Glomerular endothelial cell (primary cell): ENCODE measurements at regions not wholly inside any gene's neighbourhood (a gene's known extent, or its start where the extent isn't known, plus 50 kb on each side); places are given as distances from the start of the nearest gene placed in this dataset.
"Not testable (repeated sequence)": the region's sequence is repeated elsewhere in the genome, so short reads cannot be mapped to it uniquely, and the experiment has no call there.

Source experiments
- DNase-seq: peaks from one replicate; pipeline ENCODE4 v3.0.0-alpha.2; 2011; ENCODE audit warnings: low read depth, low spot score; ENCODE audit errors: extremely low read depth

DNA sequence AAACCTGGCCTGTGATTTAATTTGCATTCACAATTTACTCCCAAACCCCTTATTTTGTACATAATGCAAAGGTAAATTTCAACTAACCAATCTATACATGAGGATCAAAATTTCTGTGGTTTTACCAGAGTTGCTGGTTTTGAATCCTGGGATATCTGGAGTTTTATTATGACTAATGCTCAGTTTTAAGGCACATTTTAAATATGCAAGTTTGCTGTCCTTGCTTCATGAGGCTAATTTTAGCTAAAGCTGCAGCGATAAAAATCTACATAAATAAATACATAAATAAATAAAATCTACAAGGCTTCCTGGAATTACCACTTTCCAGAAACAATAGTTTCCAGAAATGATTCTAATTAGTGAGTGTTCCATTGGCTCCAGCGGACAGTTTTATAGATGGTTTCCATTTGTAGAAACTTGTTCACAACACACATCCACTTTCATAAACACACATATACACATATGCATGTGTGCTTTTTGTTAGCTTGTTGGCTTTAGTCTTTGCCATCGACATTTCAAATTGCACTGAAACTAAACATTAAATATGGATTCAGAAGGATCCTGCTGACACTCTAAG, 339.5 kb upstream of the NRP1 start:
- no peak for DNase-seq

DNA sequence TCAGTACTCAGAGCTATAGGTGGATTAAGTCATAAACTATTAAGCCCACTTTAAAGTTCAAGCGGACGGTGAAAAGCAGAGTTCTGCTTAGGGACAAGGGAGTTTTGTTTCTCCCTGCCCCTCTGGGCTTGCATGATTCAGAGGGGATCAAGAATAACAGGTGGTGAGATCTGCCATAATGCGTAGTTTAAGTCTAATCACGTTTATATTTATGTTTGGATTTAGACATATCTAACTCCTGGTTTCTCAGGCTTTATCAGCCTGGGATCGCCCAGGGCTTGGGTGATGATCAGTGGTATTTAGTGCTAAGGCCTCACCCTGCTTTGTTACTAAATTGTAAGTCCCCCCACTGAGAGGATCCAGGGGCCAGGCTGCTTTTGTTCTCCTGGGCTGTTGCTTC, 335.4 kb upstream of the NRP1 start:
- DNase-seq, result no peak

DNA sequence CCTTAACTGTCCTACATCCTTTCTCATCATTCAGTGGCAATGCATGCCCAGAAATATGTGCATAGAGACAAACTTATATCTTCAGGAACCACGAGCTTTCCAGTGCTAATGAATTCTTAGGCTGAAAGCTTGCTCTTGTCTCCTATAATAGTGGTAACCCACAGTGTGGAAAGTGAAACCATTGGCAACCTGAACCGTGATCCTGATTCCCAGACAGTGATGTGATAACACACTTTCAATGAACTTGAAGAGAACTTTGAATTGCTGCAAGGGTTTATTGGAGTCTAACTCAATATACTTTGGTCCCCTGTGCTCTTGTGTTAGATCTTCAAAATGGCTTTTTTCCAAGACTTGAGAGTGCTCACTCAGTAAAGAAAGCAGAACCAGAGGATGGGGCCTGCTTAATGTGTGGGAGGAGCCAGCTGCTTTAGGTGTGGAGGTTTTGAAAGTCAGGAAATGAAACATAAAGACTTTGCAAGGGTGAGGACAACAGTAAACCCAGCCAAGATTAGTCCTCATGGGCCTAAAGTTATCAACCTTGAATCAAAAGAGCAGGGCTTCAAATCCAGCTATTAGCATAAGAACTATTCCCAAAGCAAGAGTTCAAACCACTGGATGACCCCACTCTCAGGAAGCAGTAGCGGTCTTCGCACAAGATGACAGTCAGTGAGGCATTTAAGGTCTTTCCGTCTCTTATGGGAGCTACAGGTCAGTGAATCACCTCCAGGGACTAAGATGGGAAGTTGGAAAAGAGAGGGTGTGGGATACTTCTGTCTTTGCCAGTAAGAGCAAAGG, 332.4 kb upstream of the NRP1 start:
- DNase-seq, result no peak

DNA sequence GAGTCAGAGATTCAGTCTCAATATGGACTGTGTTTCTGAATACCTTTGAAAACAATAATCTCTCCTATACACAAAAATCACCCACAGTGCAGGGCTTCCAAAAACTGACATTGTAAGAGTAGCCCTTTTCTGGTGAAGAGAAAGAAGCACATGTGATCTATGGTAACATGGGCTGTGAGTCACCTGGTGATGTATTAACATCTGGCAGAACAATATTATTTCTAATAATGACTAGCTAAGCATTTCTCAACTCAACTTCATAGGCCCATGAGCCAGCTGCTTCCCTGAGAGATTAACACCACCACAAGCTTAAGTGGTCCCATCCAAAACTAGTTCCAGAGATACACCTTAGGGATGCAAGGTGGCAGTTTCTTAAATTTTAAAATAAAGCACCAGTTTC, 331.0 kb upstream of the NRP1 start:
- DNase-seq, result no peak

DNA sequence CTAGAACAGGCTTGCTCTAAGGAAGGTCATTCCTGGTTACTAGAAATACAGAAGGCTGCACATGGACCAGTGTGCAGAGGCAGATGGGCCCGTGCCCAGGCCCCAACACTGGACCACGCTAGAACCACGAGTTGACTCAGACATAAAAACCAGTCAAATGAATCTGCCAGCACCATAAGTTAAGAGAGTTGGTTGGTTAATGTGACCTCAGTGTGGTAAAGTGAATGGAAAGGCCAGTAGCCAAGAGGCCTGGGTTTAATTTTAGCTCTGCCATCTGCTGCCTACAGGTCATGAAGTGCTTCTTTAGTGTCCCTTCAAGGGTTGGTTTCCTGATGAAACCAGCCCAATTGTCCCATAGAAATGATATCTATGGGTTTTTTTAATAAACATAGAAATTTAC, 329.6 kb upstream of the NRP1 start:
- DNase-seq, result no peak

DNA sequence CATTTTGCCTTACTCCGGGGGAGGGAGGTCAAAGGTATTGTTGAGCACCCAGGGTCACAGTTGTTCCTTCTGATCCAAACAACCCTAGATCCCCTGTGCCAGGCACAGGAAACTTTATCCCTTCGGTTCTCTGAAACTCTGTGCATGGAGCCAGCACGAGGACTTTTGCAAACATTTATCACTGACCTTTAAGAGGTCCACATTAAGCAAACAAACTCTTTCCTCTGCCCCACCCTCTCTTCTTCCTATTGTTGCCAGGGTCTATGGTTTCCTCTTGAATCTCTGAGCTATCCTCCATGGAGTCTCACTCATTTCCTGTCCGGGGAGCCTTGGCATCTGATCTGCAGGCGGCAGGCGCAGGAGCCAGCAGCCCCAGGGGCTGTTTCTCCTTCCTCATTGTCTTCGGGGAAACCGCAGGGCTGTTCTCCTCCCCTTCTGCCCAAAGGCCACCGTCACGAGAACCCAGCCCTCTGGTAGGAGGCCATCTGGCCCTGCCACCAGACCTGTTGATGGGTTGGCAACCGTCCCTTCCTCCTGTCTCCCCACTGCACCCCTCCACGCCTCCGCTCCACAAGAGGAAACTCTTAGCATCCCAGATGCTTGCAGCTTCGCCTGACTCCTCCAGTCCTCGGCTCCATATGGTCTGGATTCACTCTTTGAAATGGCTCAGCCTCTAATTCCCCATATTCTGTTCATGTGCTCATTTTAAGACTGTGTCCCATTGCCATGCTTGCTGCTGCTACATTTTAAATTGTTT, 327.3 kb upstream of the NRP1 start:
- DNase-seq, result no peak

DNA sequence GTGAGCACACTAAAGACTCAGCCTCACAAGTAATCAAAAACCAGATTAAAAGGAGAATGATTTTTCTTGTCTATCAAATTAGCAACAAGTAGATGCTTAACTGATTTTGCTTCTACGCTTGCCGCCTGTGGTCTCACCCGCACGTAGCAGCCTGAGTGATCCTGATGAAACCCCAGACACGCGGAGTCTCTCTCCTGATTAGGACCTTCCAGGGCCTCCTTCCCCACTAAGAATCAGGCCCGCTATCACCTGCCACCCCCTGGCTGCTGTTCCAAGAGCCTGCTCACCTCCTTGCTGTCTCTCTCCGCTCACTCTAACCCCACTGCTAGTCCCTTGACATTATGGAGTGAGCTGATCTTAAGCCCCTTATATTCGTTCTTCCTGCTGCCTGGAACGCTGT, 325.9 kb upstream of the NRP1 start:
- DNase-seq, result no peak

DNA sequence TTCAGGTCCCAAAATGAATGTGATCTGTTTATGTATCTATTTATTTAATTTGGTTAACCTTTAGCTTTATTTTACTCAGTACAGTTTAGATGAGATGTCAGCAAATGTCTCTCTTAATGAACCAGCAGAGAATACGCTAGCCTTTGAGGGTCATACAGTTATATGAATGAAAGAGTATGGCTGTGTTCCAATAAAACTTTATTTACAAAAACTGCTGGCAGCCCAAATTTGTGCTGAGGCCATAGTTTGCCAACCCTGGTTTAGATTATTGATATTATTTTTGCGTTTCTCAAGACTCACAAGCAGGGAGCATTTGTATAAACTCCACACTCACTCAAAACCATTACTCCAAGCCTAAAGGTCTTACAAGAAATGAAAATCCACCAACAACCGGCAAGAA, 323.4 kb upstream of the NRP1 start:
- no peak for DNase-seq

DNA sequence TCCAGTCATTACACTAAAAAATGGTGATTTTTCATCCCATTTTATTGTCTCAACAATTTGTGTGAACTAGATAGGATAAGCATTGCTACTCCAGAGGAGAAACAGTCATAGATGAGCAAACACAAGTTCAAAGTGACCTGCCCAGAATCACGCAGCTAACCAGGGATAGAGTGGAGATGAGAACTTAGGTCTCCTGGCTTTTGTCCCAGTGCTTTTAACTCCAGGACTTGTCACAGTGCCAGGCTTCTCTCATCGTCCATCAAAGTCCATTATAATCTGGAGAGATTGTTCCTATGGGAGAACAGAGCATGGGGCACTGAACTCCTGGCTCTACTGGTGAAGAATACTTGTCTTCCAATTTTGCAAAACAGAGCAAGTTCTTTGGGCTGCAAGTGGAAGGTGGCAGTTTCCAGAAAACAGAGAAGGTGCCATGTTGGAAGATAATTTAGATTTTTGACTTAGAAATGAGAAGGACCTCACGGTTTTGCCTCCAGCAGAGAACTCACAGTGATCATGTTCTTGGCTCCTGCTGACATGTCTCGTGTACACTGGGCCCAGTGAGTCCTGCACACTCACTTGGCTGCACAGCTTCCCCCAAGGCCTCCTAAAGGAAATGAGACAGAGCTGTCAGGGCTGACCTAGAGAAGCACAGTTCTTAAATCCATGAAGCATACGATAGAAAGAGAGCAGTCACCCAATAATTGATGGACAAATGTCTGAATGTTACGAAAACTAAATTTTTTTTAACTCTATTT, 322.9 kb upstream of the NRP1 start:
- no peak for DNase-seq

DNA sequence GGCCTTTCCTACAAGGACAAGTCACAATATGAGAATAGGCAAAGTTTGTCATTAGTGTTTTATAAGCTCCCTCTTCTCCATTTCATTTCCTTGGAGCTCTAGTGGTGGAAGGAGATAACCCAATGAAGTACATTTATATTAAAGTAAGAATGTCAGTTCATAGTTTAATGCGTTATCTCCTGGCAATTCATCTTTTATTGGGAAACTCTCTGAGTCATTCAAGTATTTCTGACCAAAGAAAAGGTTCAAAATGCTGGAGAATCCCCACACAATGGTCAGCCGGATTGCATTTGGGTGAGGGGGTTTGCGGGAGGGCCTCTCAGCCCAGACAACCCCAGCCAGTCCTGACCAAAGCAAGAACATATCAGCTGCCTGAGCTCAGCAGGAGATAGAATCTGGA, 321.5 kb upstream of the NRP1 start:
- no peak for DNase-seq

DNA sequence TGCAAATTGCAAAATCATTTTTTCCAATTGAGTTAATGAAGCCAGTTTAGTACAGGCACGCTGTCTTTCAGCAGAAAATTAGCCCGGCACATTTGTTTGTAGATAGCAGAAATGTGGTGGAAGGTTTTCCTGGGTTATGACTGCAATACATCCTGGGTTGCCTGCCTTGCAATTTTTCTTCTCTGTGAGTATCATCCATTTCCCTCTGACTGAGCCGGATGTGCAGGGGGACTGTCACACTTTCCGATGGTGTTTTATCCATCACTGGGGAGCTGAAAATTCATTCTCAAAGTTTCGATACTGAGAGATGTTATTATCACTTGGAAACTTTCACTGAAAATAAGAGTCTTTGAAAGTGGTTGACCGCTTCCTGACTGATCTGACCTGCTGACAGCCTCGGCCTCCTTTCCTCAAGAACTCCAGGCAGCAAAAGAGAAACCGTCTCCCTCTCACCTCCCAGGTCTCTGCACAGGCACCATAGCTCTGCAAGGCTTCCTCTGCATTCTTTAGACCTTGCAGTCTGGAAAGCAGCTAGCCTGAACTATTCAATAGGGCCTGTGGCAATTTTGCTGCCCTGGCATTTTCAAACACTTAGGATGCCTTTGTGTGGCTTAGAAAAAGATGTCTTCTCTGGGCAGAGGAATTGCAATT, 320.8 kb upstream of the NRP1 start:
- no peak for DNase-seq

DNA sequence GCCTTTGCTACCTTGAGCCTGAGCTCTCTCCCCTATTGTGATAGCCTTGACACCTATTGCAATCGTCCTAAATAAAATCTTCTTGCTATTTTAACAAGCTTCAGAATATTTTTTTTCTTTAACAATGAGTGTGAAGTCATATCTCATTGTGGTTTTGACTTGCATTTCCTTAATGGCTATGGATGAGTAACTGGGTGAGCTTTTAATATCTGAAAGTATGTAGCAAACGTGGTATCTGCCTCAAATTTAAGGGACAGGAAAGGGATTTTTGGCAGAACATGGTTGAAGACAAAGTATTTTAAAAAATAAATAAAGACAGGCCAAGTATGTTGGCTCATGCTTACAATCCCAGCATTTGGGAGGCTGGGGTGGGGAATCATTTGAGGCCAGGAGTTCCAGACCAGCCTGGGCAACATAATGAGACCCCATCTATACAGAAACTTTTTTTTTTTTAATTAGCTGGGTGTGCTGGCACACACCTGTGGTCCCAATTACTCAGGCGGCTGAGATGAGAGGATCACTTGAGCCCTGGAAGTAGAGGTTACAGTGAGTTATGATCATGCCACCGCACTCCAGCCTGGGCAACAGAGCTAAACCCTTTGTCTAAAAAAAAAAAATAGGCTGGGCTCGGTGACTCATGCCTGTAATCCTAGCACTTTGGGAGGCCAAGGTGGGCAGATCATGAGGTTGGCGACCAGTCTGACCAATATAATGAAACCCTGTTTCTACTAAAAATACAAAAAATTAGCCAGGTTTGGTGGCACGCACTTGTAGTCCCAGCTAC, 319.3 kb upstream of the NRP1 start:
- no peak for DNase-seq

DNA sequence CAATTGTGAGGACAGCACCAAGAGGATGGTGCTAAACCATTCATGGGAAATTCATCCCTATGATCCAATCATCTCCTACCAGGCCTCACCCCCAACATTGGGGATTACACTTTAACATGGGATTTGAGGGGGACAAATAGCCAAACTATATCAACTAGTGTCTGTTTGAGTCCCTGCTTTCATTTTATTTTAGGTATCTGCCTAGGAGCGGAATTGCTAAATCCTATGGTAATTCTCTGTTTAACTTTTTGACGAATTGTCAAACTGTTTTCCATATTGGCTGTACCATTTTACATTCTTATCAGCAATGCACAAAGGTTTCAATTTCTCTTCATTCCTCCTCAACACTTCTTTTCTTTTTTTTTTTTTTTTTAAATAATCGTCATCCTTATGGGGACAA, 318.4 kb upstream of the NRP1 start:
- no peak for DNase-seq

DNA sequence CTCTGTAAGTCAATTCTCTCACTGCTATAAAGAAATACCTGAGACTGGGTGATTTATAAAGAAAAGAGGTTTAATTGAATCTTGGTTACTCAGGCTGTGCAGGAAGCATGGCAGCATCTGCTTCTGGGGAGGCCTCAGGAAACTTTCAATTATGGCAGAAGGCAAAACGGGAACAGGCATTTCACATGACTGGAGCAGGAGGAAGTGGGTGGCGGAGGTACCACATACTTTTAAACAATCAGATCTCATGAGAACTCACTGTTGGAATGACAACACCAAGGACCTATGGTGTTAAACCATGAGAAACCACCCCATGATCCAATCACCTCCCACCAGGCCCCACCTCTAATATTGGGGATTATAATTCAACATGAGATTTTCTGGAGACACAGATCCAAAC, 315.7 kb upstream of the NRP1 start:
- DNase-seq, result not testable (repeated sequence)

DNA sequence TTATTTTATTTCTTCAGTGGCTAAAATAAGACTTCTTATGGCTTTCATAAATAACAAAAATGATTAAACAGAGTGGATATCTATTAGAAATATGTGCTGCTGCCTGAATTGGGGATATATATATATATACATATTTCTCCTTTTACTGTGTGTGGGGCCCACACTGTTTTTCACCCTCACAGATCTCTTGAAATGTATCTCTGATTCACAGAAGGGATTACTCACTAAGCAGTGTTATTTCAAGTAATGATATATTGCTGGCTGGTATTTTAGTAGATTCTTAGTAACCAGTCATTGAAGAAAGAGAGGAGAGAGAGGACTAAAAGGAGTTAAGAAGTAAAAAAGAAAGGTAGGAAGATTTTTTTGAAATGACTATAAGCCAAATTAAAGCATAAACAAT, 308.6 kb upstream of the NRP1 start:
- no peak for DNase-seq

DNA sequence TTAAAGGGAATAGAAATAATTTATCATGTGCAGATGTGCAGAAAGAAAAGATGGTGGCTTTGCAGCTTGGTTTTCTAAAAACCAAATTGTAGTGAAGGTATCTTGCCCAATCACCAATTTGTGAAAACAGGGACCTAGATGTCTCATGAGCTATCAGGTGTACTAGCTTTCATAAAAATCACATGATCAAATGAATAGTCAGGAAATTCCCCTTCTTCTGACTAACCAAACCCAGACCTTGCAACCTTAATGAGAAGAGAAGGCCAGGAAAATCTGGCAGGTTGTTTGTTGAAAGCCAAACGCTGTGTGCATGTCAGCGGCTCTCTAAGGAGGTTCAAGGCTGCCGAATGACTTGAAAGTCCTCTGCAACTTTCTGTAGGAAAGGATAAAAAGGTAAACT, 304.4 kb upstream of the NRP1 start:
- DNase-seq, result no peak

DNA sequence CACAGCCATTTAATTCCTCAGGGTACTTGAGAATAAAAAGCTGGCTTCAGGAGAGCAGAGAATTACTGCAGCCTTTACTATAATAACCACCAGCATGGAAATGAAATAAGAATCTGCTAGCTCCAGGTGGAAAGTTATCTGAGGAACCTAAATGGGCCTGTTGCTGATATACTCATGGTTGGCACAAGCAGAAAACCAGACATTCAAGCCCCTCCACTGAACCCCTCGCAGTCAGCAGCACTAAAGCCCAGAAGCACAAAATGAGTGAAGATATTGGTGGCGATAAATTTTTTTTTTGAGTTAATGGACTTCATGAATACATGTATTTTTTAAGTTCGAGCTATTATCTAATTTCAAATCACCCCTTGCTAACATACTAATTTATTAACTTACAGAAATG, 303.9 kb upstream of the NRP1 start:
- no peak for DNase-seq

DNA sequence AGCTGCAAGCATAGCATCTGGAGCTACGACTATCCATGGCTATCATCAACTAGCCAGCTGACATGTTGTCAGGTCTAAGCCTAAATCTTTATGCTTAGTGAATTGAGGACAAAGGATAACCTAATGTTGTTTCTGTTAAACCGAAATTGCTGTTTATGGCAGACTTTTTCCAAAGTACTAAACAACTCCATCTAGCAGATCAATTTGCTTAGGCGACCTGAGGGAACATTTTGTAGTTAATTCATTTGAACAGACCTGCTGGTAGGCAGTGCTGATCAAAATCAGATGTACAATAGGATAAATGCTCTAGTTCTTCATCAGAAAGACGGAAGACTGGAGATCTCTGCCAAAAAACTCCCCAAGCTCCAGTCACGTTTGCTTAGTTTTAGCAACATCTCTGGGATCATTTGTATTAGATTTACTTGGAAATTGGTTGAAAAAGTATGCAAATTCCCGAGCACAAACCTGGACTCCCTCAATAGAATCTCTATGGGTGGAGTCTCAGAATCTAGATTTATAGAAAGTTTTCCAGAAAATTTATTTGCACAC, 301.6 kb upstream of the NRP1 start:
- no peak for DNase-seq

DNA sequence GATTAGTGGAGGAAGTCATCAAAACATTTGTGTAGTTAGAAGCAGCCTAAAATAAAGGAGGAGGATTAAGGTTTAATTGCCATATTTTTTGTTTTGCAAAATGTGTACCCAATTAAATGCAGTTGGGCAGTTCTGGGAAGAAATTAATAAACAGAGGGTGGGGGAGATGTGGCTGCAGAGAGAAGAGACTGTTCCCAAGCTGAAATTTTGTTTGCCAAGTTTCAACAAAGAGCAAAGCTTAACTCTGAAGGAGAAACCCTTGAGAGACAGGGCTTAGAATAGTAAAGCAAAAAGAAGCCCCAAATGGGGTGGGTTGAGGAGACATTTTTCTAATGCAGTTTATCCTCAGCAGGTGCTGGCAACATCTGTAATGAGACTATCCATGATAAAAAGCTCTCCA, 298.0 kb upstream of the NRP1 start:
- DNase-seq, result no peak

DNA sequence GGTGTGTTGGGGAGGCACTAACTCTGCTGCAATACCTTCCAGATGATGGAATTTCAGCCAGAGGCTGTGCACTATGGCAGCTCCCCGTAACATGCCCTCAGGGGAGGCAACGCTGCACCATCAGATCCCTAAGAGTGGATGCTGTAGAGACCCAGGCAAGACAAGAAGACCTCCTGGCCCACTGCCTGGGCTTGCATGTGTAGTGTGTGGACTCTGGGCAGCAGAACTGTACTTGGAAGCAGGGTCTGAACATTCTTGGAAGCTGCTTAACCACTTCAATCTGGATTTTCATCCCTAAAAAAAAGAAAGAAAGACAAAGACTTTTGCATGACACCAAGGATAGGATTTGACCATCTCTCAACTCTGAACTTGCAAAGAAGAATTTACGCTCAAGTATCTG, 297.5 kb upstream of the NRP1 start:
- DNase-seq, result no peak
